B cell (primary cell): ENCODE measurements at regions not wholly inside any gene's neighbourhood (a gene's known extent, or its start where the extent isn't known, plus 50 kb on each side); places are given as distances from the start of the nearest gene placed in this dataset.

Experiments
- ATAC-seq: fragments of 200-7000 bp; cut with Tn5 transposase; one replicate; pipeline ENCODE4 v1.10.0; 2021; ENCODE audit warnings: low read depth, mild to moderate bottlenecking, moderate number of reproducible peaks, moderate library complexity
- CTCF ChIA-PET: fragments of 350-600 bp; sonication (Branson Sonifier 250); formaldehyde crosslinking; loops from one replicate; lab custom pipeline; 2021; ENCODE audit warnings: antibody characterized with exemption, inconsistent platforms; lab: Charles Lee
- POLR2A ChIA-PET: fragments of 350-600 bp; sonication (Branson Sonifier 250); formaldehyde crosslinking; loops from one replicate; lab custom pipeline; 2021; ENCODE audit warnings: antibody characterized with exemption; lab: Charles Lee
- DNase-seq: peaks from one replicate; pipeline ENCODE4 v3.0.0; 2013
- H2AFZ ChIP-seq: 2 replicates; pipeline ENCODE4 v1.6.1; 2012; ENCODE audit warnings: mild to moderate bottlenecking, low read depth, low read length; ENCODE audit not compliant: insufficient read depth, poor library complexity, severe bottlenecking
- H3K27ac ChIP-seq, 2 donors: 1 replicate in 1 of 2; 2 replicates in 1 of 2; pipeline ENCODE4 v1.5.1; 2012 to 2013; ENCODE audit warnings: low read length in 2 of 2, mild to moderate bottlenecking in 2 of 2, moderate library complexity in 1 of 2
- H3K27me3 ChIP-seq, 4 experiments: fragments of 200-600 bp in 1 of 4; sonication (generic) in 1 of 4; replicated peaks in 1 of 4; 1 replicate in 2 of 4; 2 replicates in 2 of 4; pipeline versions ENCODE4 v1.6.1 to v1.7.0; 2013 to 2016; ENCODE audit warnings: low read length in 3 of 4, mild to moderate bottlenecking in 2 of 4, mixed read lengths in 1 of 4, moderate library complexity in 1 of 4; ENCODE audit not compliant: insufficient read depth in 4 of 4, control insufficient read depth in 3 of 4; ENCODE audit errors: control extremely low read depth in 1 of 4
- H3K36me3 ChIP-seq, 2 experiments: replicated peaks in 1 of 2; 1 replicate in 1 of 2; 2 replicates in 1 of 2; pipeline versions ENCODE4 v1.6.1 to v1.7.1; 2013; ENCODE audit warnings: low read length in 1 of 2; ENCODE audit not compliant: insufficient read depth in 2 of 2, control insufficient read depth in 1 of 2; ENCODE audit errors: control extremely low read depth in 1 of 2, extremely low read depth in 1 of 2
- H3K4me1 ChIP-seq, 2 donors: fragments of 200-600 bp in 1 of 2; sonication (generic) in 1 of 2; 1 replicate in 1 of 2; 2 replicates in 1 of 2; pipeline versions ENCODE4 v1.5.1 to v1.6.1; 2013 to 2017; ENCODE audit warnings: low read length in 2 of 2; ENCODE audit not compliant: control insufficient read depth in 2 of 2, insufficient read depth in 2 of 2
- H3K4me2 ChIP-seq: replicated peaks from 2 replicates; pipeline ENCODE3; 2012; ENCODE audit warnings: mild to moderate bottlenecking, low read depth, low read length; ENCODE audit not compliant: poor library complexity, severe bottlenecking
- H3K4me3 ChIP-seq, 5 experiments: fragments of 200-600 bp in 1 of 5; sonication (generic) in 1 of 5; 1 replicate in 3 of 5; 2 replicates in 2 of 5; pipeline versions ENCODE4 v1.5.1 to v1.7.0; 2011 to 2016; ENCODE audit warnings: low read length in 4 of 5, mild to moderate bottlenecking in 4 of 5, low read depth in 2 of 5, control low read depth in 1 of 5, moderate library complexity in 1 of 5; ENCODE audit not compliant: insufficient read depth in 1 of 5; ENCODE audit errors: control extremely low read depth in 1 of 5, extremely low read depth in 1 of 5
- H3K79me2 ChIP-seq: fragments of 200-600 bp; sonication (generic); one replicate; pipeline ENCODE4 v1.6.0; 2016; ENCODE audit warnings: low read length; ENCODE audit not compliant: control insufficient read depth, insufficient read depth
- H3K9ac ChIP-seq: fragments of 200-600 bp; sonication (generic); 2 replicates; pipeline ENCODE4 v1.6.1; 2017; ENCODE audit warnings: mild to moderate bottlenecking, low read length, moderate library complexity
- H3K9me3 ChIP-seq, 3 donors: one replicate each; pipeline versions ENCODE4 v1.6.1 to v1.7.1; 2013; ENCODE audit warnings: low read length in 2 of 3; ENCODE audit not compliant: control insufficient read depth in 2 of 3, insufficient read depth in 1 of 3; ENCODE audit errors: control extremely low read depth in 1 of 3
- H4K20me1 ChIP-seq: 2 replicates; pipeline ENCODE4 v1.6.0; 2012; ENCODE audit warnings: mild to moderate bottlenecking, low read length; ENCODE audit not compliant: insufficient read depth, control insufficient read depth, poor library complexity, severe bottlenecking
- H3K27ac Mint-ChIP-seq: one replicate; pipeline ENCODE4 v1.8.0; 2021; ENCODE audit warnings: mixed read lengths
- H3K27me3 Mint-ChIP-seq: one replicate; pipeline ENCODE4 v1.8.0; 2021; ENCODE audit warnings: mixed read lengths
- H3K4me1 Mint-ChIP-seq: one replicate; pipeline ENCODE4 v1.8.0; 2021; ENCODE audit warnings: mixed read lengths
- H3K4me3 Mint-ChIP-seq: one replicate; pipeline ENCODE4 v1.8.0; 2021; ENCODE audit warnings: mixed read lengths
- H3K9me3 Mint-ChIP-seq: one replicate; pipeline ENCODE4 v1.8.0; 2022; ENCODE audit warnings: mixed read lengths; ENCODE audit not compliant: insufficient read depth
- EZH2 ChIP-seq: IDR thresholded peaks from 2 replicates; pipeline ENCODE4 v1.6.1; 2012; ENCODE audit warnings: borderline replicate concordance, low read depth, mild to moderate bottlenecking, moderate library complexity, low read length; ENCODE audit not compliant: insufficient read depth, poor library complexity, severe bottlenecking
- WGBS: methylation state at CpG from one replicate; pipeline ENCODE4 v1.1.5; 2013; ENCODE audit warnings: missing lambda C conversion rate; ENCODE audit not compliant: insufficient coverage; 5-methylcytosine and 5-hydroxymethylcytosine counted together
- intact Hi-C: fragments of 100-400 bp; cut with micrococcal nuclease; formaldehyde crosslinking; loops from one replicate; pipeline ENCODE4 v1.10.0; 2022
- TF ChIP-seq, protein P1 (sequence below): fragments of 200-600 bp; IDR thresholded peaks from one replicate; pipeline ENCODE4 v1.8.0; 2022; ENCODE audit warnings: antibody characterized with exemption, mild to moderate bottlenecking

DNA sequence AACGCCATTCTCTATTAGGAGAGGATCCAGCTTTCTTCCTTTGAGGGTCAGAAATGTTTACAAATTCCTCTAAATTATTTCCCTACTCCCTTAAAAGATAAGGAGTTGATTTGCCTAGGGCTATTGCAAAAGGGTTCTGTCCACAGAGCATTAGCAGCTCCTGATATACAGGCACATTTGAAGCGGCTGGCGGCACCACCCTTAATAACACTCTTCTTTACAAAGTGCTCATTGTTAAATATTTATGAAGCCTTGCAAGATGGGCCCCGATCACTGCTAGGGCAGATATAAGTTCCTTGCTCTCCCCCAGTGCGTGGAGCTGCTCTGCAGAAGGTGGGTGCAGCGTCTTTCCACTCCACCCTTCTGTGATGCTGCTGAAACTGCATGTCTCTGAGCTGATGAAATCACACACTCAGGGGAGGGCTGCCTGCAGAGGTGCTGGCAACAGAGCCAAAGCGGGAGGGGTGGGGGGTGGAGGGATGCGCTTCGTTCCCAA is 116.7 kb upstream of the NTM start:
- intact Hi-C loops, result no loop called here
- Histone ChIP-seq H3K79me2 (no peaks in the 10 kb centered on the region), H3K9ac (no peak overlapping the region), H3K4me1 (no peaks in the 10 kb centered on the region), H2AFZ (no peak overlapping the region), H3K27ac (no peak overlapping the region), H3K36me3 (no peaks in the 10 kb centered on the region), H3K4me2 (no peak overlapping the region), H3K27me3 (no peaks in the 10 kb centered on the region), H3K9me3 (no peaks in the 10 kb centered on the region), H3K4me3 (no peak overlapping the region), H4K20me1 (no peaks in the 10 kb centered on the region)
- CTCF ChIA-PET, result no interaction called here
- no peaks in the 10 kb centered on the region for H3K4me1 Mint-ChIP-seq
- TF ChIP-seq EZH2, result no peak
- TF ChIP-seq, protein P1, sequence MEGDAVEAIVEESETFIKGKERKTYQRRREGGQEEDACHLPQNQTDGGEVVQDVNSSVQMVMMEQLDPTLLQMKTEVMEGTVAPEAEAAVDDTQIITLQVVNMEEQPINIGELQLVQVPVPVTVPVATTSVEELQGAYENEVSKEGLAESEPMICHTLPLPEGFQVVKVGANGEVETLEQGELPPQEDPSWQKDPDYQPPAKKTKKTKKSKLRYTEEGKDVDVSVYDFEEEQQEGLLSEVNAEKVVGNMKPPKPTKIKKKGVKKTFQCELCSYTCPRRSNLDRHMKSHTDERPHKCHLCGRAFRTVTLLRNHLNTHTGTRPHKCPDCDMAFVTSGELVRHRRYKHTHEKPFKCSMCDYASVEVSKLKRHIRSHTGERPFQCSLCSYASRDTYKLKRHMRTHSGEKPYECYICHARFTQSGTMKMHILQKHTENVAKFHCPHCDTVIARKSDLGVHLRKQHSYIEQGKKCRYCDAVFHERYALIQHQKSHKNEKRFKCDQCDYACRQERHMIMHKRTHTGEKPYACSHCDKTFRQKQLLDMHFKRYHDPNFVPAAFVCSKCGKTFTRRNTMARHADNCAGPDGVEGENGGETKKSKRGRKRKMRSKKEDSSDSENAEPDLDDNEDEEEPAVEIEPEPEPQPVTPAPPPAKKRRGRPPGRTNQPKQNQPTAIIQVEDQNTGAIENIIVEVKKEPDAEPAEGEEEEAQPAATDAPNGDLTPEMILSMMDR, result no peak
- peaks cover 11% of the 10 kb centered on the region for H3K27me3 Mint-ChIP-seq
- POLR2A ChIA-PET, result no interaction called here
- no peak for ATAC-seq
- no peak overlapping the region for H3K27ac Mint-ChIP-seq
- WGBS, result 19% methylated on average over 3 of the region's 9 CpGs
- H3K9me3 Mint-ChIP-seq, result no peaks in the 10 kb centered on the region
- no peak for DNase-seq
- no peak overlapping the region for H3K4me3 Mint-ChIP-seq

DNA sequence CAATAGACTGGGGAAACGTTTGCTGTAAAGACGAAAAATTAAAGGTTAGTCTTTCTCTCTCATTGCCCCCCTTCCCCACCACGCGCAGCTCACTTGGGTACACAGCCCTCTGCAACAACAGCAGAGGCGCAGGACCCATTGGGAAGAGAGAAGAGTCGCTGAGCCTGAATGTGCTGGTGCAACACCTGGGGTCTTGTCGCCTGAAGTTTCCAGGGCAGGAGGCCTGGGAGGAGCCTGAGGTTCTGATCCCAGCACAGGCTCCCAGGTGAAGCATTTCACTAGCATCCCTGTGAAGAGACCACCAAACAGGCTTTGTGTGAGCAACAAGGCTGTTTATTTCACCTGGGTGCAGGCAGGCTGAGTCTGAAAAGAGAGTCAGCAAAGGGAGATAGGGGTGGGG is 116.2 kb upstream of the NTM start:
- no peaks in the 10 kb centered on the region for H3K36me3 ChIP-seq
- Mint-ChIP-seq H3K4me1 (no peaks in the 10 kb centered on the region), H3K4me3 (no peak overlapping the region), H3K27me3 (peaks cover 7% of the 10 kb centered on the region), H3K9me3 (no peaks in the 10 kb centered on the region), H3K27ac (no peak overlapping the region)
- no peaks in the 10 kb centered on the region for H3K4me1 ChIP-seq
- 33% methylated on average over 3 of the region's 7 CpGs for WGBS
- H4K20me1 ChIP-seq, result no peaks in the 10 kb centered on the region
- no peak overlapping the region for H3K4me3 ChIP-seq
- ChIA-PET POLR2A (no interaction called here), CTCF (no interaction called here)
- ATAC-seq, result no peak
- no peak overlapping the region for H3K27ac ChIP-seq
- no peaks in the 10 kb centered on the region for H3K27me3 ChIP-seq
- no peak for DNase-seq
- no peaks in the 10 kb centered on the region for H3K79me2 ChIP-seq
- H3K9me3 ChIP-seq, result no peaks in the 10 kb centered on the region
- no peak for TF ChIP-seq EZH2
- TF ChIP-seq, protein P1, result no peak
- no peak overlapping the region for H3K9ac ChIP-seq
- H3K4me2 ChIP-seq, result no peak overlapping the region
- H2AFZ ChIP-seq, result no peak overlapping the region
- intact Hi-C loops, result no loop called here
